BLaER1 (cell line): ENCODE measurements at regions not wholly inside any gene's neighbourhood (a gene's known extent, or its start where the extent isn't known, plus 50 kb on each side); places are given as distances from the start of the nearest gene placed in this dataset.
A peak's percentile ranks its signal among the peaks of the same experiment; 100 is the strongest.

Source experiments
- H3K27ac ChIP-seq: shearing (Covaris generic); formaldehyde crosslinking; 2 replicates; pipeline ENCODE4 v1.8.1; 2022
- H3K27me3 ChIP-seq: shearing (Covaris generic); formaldehyde crosslinking; 2 replicates; pipeline ENCODE4 v1.8.1; 2022
- H3K36me3 ChIP-seq: shearing (Covaris generic); formaldehyde crosslinking; 2 replicates; pipeline ENCODE4 v1.8.1; 2022
- H3K4me1 ChIP-seq: shearing (Covaris generic); formaldehyde crosslinking; 2 replicates; pipeline ENCODE4 v1.8.1; 2022
- H3K4me2 ChIP-seq: shearing (Covaris generic); formaldehyde crosslinking; 2 replicates; pipeline ENCODE4 v1.8.1; 2022
- H3K4me3 ChIP-seq: shearing (Covaris generic); formaldehyde crosslinking; 2 replicates; pipeline ENCODE4 v1.8.1; 2022
- H3K9ac ChIP-seq: shearing (Covaris generic); formaldehyde crosslinking; 2 replicates; pipeline ENCODE4 v1.8.1; 2022
- H3K9me3 ChIP-seq: shearing (Covaris generic); formaldehyde crosslinking; 2 replicates; pipeline ENCODE4 v1.8.1; 2022
- H4K20me1 ChIP-seq: shearing (Covaris generic); formaldehyde crosslinking; 2 replicates; pipeline ENCODE4 v1.8.1; 2022
- Cebpa-rat ChIP-seq: shearing (Covaris generic); IDR thresholded peaks from 2 replicates; pipeline ENCODE4 v1.8.1; 2022

DNA sequence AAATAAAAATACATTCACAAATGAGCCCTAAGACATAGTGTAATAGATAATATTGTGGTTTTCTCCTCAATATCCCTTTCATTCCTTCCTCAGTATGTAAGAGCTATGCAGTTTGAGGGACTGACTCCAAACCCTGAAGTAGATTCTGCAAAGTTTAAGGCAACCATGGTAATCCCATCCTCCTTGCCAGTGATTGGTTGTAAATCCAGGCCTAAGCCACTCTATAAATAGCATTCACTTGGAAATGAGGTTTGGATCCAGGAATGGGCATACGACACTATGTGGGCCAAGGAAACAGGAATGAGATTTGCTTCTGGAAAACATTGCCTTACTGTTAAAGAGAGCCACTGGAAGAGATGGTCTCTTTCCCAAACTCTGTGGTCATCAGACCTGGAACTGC lies 468.7 kb upstream of the SOX5 start:
- Histone ChIP-seq H3K27ac (no peak overlapping the region), H4K20me1 (no peaks in the 10 kb centered on the region), H3K9me3 (no peaks in the 10 kb centered on the region), H3K4me2 (no peak overlapping the region), H3K27me3 (no peaks in the 10 kb centered on the region), H3K36me3 (no peaks in the 10 kb centered on the region), H3K4me1 (peaks cover 15% of the 10 kb centered on the region), H3K4me3 (no peak overlapping the region), H3K9ac (no peak overlapping the region)
- no peak for TF ChIP-seq Cebpa-rat

- H3K4me1 ChIP-seq = peaks cover 15% of the 10 kb centered on the region
These were observed 467.1 kb upstream of the SOX5 start for GRCh38 chr12:24416423-24417109.

GRCh38 chr12:24415934-24416333 lies 466.5 kb upstream of the SOX5 start:
- Histone ChIP-seq H3K4me1 (peaks cover 15% of the 10 kb centered on the region), H3K9me3 (no peaks in the 10 kb centered on the region), H4K20me1 (no peaks in the 10 kb centered on the region), H3K4me2 (no peak overlapping the region), H3K27me3 (no peaks in the 10 kb centered on the region), H3K9ac (no peak overlapping the region), H3K36me3 (no peaks in the 10 kb centered on the region), H3K27ac (no peak overlapping the region), H3K4me3 (no peak overlapping the region)
- TF ChIP-seq Cebpa-rat = no peak

More at GRCh38 chr12:24416423-24417109, 467.1 kb upstream of the SOX5 start:
- TF ChIP-seq Cebpa-rat = no peak
- no peaks in the 10 kb centered on the region for H4K20me1 ChIP-seq
- no peak overlapping the region for H3K27ac ChIP-seq
- H3K9ac ChIP-seq = no peak overlapping the region
- no peak overlapping the region for H3K4me3 ChIP-seq
- H3K9me3 ChIP-seq = no peaks in the 10 kb centered on the region
- no peak overlapping the region; the same call in 1 of the 2 replicates for H3K4me2 ChIP-seq
- H3K36me3 ChIP-seq = no peaks in the 10 kb centered on the region
- H3K27me3 ChIP-seq = no peaks in the 10 kb centered on the region

GRCh38 chr12:24414480-24414879 lies 465.0 kb upstream of the SOX5 start:
- no peak for TF ChIP-seq Cebpa-rat
- H3K4me2 ChIP-seq = peak overlapping the region; percentile 2; the same call in 1 of the 2 replicates
- H3K9ac ChIP-seq = no peak overlapping the region
- no peak overlapping the region for H3K4me3 ChIP-seq
- no peaks in the 10 kb centered on the region for H4K20me1 ChIP-seq
- H3K4me1 ChIP-seq = peaks cover 15% of the 10 kb centered on the region
- H3K9me3 ChIP-seq = no peaks in the 10 kb centered on the region
- H3K27ac ChIP-seq = no peak overlapping the region
- H3K27me3 ChIP-seq = no peaks in the 10 kb centered on the region
- H3K36me3 ChIP-seq = no peaks in the 10 kb centered on the region

- no peak overlapping the region for H3K27ac ChIP-seq
- H3K9me3 ChIP-seq = no peaks in the 10 kb centered on the region
- peaks cover 34% of the 10 kb centered on the region for H3K4me1 ChIP-seq
- H3K9ac ChIP-seq = no peak overlapping the region
- H3K36me3 ChIP-seq = no peaks in the 10 kb centered on the region
- H3K4me3 ChIP-seq = no peak overlapping the region
- TF ChIP-seq Cebpa-rat = no peak
- H4K20me1 ChIP-seq = no peaks in the 10 kb centered on the region
- H3K4me2 ChIP-seq = no peak overlapping the region
- H3K27me3 ChIP-seq = no peaks in the 10 kb centered on the region
These were observed 462.5 kb upstream of the SOX5 start for GRCh38 chr12:24411948-24412347.

GRCh38 chr12:24409868-24410267 lies 460.4 kb upstream of the SOX5 start:
- Histone ChIP-seq H3K27me3 (no peaks in the 10 kb centered on the region), H3K4me1 (peaks cover 35% of the 10 kb centered on the region), H3K4me3 (no peak overlapping the region)

GRCh38 chr12:24408305-24408704 lies 458.8 kb upstream of the SOX5 start:
- H3K4me2 ChIP-seq = peak overlapping the region; percentile 48
- H3K4me1 ChIP-seq = peaks cover 29% of the 10 kb centered on the region
- H3K27ac ChIP-seq = no peak overlapping the region
- no peaks in the 10 kb centered on the region for H3K27me3 ChIP-seq
- no peak overlapping the region for H3K9ac ChIP-seq
- no peaks in the 10 kb centered on the region for H3K36me3 ChIP-seq
- H3K9me3 ChIP-seq = no peaks in the 10 kb centered on the region
- no peaks in the 10 kb centered on the region for H4K20me1 ChIP-seq
- no peak overlapping the region for H3K4me3 ChIP-seq
- no peak for TF ChIP-seq Cebpa-rat

More at GRCh38 chr12:24409868-24410267, 460.4 kb upstream of the SOX5 start:
- H4K20me1 ChIP-seq = no peaks in the 10 kb centered on the region
- no peaks in the 10 kb centered on the region for H3K9me3 ChIP-seq
- no peak overlapping the region for H3K4me2 ChIP-seq
- no peaks in the 10 kb centered on the region for H3K36me3 ChIP-seq
- H3K9ac ChIP-seq = no peak overlapping the region
- H3K27ac ChIP-seq = no peak overlapping the region
- no peak for TF ChIP-seq Cebpa-rat

DNA sequence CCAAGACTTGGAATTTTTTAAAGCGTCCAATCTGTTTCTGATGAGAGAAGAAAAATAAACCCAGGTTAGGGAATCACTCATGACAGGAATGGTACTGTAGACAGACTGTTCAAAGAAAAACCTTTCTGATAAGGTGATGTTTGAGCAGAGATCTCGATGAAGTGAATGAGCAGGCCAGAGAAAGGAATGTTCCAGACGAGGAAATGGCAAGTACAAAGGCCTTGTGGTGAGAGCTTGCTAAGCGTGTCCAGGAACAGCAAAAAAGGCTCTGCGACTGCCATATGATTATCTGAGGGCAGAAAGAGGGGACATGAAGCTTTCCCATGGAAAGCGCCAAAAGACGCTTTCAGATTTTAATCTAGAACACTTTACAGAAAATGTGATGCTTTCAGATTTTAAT lies 458.4 kb upstream of the SOX5 start:
- H3K9ac ChIP-seq = no peak overlapping the region
- H3K27ac ChIP-seq = no peak overlapping the region
- H3K4me2 ChIP-seq = peak overlapping the region; percentile 48
- no peak for TF ChIP-seq Cebpa-rat
- H3K9me3 ChIP-seq = no peaks in the 10 kb centered on the region
- no peaks in the 10 kb centered on the region for H4K20me1 ChIP-seq
- H3K4me3 ChIP-seq = no peak overlapping the region
- H3K36me3 ChIP-seq = no peaks in the 10 kb centered on the region
- no peaks in the 10 kb centered on the region for H3K27me3 ChIP-seq
- H3K4me1 ChIP-seq = peaks cover 29% of the 10 kb centered on the region

GRCh38 chr12:24404086-24404815 lies 454.8 kb upstream of the SOX5 start:
- no peak for TF ChIP-seq Cebpa-rat
- H4K20me1 ChIP-seq = no peaks in the 10 kb centered on the region
- H3K4me3 ChIP-seq = no peak overlapping the region
- H3K27me3 ChIP-seq = no peaks in the 10 kb centered on the region
- no peak overlapping the region for H3K4me2 ChIP-seq
- H3K27ac ChIP-seq = no peak overlapping the region
- H3K9me3 ChIP-seq = no peaks in the 10 kb centered on the region
- H3K36me3 ChIP-seq = no peaks in the 10 kb centered on the region
- no peak overlapping the region for H3K9ac ChIP-seq
- peaks cover 29% of the 10 kb centered on the region for H3K4me1 ChIP-seq

- no peak overlapping the region for H3K4me3 ChIP-seq
- no peaks in the 10 kb centered on the region for H4K20me1 ChIP-seq
- no peak overlapping the region for H3K4me2 ChIP-seq
- H3K36me3 ChIP-seq = no peaks in the 10 kb centered on the region
- TF ChIP-seq Cebpa-rat = no peak
- H3K9ac ChIP-seq = no peak overlapping the region
- H3K9me3 ChIP-seq = no peaks in the 10 kb centered on the region
- H3K27me3 ChIP-seq = no peaks in the 10 kb centered on the region
- no peak overlapping the region for H3K27ac ChIP-seq
- peaks cover 4% of the 10 kb centered on the region; the same call in 1 of the 2 replicates for H3K4me1 ChIP-seq
These were observed 451.1 kb upstream of the SOX5 start for GRCh38 chr12:24400533-24400932.
